ENCODE measurements at regions not wholly inside any gene's neighbourhood (a gene's known extent, or its start where the extent isn't known, plus 50 kb on each side); places are given as distances from the start of the nearest gene placed in this dataset.

DNA sequence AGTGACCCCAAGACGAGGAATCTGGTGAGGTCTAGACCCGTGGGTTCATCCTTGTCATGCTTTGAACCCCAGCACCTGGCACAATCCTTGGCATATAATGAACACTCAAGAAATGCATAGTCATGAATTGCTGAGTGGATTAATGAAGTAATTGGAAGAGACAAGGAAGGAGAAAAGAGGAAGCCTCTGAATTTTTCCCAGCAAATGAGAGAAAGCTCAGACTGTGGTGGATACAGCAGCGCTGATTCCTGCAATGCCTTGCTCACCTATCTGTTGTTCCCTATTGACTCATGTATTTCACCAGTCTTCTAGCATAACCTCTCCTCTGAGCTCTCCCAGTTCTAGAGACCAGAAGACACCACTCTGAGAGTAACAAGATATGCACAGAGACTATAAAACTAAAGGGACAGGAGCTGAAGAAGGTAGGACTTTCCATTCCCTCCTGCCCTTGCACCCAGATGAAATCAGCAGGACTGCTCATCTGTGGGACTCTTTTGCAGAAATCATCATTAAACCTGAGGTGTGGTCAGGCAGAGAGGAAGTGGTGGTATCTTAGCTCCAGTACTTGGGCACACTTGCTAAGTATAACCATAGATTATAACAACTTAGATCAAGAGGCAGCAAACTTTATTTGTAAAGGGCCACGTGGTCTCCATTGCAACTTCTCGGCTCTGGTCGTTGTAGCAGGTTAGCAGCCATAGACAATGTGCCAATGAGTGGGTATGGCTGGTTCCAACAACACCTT, 102.8 kb downstream of the MAF start:
- DNase-seq, result no peak

DNA sequence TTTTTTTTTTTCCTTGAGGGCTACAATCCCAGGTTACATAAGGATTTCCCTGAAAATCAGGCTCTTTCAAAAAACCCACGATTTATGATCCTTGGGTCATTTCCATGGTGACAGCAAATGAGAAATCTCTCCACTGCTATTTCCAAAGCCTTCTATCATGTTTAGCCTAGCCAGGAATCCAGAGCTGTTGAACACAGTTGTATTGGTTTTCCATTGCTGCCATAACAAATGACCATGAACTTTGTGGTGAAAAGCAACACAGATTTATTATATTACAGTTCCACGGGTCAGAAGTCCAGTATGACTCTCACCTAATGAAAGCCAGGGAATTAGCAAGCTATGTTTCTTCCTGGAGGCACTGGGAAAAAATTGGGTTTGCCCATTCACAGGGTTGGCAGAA, 106.6 kb downstream of the MAF start:
- no peak for DNase-seq

DNA sequence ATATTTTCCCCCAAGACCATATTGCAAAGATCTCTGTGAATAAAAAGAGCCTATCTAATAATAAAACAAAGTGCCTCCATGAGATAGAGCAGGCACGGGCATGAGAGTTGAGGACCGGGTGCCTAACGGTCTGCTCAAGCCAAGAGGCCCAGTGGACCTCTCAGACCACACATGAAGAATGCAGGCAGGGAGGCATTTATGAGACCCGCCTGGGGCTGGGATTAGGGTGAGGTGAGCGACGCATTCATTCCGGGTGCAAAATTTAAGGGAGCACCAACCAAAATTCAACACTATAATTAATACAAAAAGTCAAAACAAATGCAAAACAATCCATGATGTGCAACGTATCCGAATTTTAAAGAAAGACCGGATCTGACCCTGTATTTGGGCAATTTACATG, 108.5 kb downstream of the MAF start:
- DNase-seq, result no peak

DNA sequence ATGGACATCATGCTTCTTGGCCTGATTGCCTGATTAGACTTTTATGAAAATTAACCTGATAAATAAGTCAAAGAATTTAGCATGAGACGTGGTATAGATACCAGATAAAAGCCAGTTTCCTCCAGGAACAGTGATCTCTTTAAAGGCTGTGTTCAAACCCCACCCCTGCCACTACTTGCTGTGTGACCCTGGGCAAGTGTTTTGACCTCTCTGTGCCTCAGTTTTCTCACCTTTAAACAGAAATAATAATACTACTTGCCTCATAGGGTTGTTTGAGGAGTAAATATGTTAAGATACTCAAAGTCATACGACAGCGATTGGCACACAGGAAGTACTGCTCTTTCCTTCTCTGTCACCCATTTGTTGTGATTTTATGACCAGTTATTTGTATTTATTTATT, 115.5 kb downstream of the MAF start:
- DNase-seq, result no peak

DNA sequence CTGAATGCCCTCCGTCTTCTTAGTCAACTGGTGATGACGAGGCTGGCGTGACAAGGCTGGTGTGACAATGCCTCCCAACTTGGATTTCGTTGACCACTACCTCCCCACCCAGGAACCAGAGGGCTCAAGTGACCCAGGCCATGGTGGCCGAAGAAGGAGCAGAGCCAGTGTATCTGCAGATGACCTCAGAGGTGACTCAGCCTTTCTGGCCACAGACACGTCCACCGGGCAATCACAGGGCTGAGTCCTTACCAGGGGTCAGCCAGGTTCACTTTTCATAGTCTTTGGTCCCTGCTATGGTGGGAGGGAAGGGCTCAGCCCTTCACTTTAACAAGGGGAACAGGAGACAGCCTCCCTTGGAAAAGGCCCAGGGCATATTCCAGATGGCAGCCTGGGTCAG, 116.3 kb downstream of the MAF start:
- no peak for DNase-seq

DNA sequence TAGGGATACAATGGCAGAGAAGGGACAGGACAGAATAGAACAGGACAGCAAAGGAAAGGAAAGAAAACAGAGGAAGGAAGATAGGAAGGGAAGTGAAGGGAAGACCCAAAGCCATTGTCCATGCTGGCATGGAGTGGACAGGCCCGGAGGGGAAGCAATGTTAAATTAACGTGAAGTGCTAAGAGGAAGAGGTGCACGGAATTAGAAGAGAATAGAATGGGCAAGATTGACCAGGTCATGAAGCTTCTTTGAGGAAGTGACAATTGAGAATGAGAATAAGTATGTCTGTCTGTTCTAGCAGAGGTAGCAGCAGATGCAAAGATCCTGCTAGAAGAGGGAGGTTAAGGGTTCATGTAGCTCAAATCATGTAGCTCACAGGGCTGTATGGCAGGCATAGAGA, 117.2 kb downstream of the MAF start:
- no peak for DNase-seq

DNA sequence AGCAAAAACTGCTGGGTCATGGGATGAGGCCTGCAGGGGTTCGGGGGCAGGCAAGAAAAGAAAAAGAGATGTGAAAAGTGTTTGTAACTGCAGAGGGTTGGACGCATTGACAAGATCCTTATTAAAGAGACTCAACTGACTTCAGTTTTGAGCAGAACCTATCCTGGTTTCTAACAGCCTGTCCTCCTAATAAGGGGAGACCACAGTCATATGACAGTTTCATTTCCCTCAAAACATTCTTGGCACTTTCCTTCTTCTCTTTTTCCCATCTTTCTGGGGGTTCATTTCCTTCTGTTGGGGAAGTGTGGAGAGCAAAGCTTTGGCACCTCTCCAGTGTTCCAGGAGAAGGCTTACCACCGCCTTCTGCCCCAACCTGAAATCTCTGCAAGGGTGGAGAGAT, 118.5 kb downstream of the MAF start:
- DNase-seq, result peak; percentile 25

DNA sequence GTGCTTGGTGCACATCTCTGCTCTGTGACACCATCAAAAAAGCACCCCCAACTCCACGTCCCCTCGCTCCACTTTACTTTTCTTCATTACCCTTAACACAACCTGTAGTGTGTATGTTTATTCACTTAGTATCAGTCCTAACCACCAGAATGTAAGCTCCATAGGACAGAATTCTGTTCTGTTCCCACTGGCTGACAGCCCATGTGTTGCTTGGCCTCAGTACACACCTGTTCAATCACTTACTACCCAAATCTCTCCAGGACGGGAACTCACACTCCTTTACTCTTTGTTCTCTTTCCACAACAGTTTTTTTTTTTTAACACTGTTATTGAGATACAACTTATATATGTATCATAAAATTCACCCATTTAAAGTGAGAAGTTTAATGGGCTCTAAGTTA, 119.6 kb downstream of the MAF start:
- DNase-seq, result no peak

DNA sequence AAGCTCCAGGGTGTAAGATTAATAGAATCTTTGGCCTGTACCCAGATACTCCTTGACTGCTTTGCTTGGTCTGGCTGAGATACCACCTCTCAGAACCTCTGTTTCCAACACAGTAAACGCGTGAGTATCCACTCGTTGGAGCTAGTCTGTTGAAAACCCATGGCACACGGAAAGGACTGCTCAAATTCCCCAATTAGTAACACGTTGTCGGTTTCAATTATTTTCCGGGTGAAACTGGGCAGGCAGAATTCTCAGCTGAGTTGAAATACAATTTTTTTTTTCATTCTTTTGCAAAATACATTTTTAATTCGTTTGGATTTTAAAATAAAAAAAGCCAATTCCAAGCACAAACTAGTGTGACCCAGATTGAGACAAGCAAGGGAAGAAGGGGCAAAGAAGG, 120.5 kb downstream of the MAF start:
- DNase-seq, result no peak

DNA sequence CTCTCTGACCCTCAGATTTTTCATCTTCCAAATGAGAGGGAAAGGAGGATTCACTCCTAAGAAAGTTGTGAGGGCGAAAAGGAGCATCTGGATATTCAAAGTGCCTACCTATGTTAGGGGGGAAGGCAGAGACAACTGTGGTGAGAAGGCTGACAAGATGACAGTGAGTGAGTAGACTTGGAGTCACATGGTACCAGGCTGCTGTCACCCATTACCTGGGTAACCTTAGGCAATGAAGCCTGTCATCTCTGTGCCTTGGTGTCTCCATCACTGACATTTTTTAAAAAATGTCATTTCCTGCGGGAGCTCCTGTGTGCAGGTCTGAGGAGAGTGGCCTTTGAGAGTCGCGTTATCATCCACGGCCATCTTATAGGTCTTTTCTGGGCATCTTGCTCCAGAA, 124.0 kb downstream of the MAF start:
- no peak for DNase-seq

DNA sequence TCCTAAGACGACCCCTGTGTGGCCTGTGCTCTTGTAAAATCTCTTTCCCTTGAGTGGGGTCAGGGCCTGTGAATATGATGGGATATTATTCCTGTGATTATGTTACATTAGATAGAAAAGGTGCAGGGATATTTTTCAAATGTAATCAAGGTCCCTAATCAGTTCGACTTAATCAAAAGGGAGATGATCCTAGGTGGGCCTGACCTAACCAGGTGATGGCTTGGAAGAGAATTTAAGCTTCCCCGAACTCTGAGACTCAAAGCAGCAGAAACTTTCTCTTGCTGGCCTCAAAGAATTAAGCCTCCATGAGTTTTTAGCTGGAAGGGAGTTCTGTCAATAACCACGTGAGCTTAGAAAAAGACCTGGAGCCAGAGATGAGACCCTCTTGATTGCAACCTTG, 124.7 kb downstream of the MAF start:
- no peak for DNase-seq

DNA sequence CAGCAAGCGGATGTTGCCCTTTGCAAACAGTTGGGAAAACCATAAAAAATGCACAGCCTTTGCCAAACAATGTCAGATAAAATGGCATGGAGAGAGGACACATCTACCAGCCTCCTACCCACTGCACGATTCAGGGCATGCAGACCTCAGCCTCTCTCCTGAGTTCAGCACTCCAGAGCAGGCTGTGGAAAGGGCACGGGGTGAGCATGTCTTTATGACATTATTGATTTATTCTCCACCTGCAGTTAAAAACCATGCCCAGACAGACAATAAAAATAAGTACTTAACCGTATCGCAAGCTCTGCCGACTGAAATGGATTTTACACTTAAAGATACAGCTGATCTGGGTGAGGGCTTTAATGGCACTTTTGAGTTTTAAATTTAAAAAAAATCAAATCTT, 127.1 kb downstream of the MAF start:
- DNase-seq, result no peak

DNA sequence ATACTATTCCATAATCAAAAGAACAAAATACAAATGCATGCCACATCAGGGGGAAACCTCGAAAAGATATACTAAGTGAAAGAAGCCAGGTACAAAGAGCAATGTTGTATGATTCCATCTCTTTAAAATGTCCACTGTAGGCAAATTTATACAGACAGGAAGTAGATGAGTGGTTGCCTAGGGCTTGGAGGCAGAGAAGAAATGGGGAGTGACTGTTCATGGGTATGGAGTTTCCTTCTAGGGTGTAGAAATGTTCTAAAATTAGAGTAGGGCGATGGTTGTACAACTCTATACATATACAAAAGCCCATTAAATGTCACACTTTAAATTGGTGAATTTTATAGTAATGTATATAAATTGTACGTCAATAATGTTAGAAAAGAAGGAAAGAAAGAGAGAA, 128.1 kb downstream of the MAF start:
- no peak for DNase-seq

DNA sequence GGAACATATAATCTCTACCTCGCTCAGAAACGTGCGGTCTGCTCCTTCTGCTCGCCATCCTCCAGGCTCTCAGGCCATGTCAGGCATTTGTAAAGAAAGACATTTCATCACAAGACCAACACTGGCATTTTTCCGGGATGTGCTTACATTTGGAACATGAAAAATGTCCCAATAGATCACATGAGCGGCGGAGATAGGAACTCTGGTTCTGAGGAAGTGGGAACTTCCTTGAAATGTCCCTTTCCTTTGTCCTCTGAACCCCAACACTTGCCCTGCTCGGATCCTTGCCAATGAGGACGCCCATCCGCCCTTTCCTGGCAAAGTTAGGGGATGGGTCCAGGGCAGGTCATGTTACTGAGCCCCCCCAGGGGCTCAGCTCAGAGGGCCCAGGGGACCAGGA, 130.5 kb downstream of the MAF start:
- DNase-seq, result no peak

DNA sequence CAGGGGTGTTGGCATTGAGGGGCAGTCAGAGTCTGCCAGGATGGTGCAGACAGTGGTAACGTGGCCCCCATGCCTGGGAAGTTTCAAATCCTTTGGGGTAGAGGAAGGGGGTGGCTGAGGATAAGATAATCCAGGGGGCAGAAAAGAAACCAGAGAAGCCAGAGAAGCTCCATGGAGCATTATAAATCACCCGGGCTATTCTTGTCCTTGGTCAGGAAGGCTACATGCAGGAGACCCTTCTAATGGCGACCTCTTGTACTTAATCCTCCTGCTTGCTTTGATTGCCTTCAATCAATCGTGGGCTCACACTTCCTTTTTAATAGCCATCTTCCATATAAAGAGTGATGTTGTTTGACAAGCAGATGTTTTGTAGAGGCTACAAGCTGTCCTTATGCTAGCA, 131.9 kb downstream of the MAF start:
- no peak for DNase-seq

DNA sequence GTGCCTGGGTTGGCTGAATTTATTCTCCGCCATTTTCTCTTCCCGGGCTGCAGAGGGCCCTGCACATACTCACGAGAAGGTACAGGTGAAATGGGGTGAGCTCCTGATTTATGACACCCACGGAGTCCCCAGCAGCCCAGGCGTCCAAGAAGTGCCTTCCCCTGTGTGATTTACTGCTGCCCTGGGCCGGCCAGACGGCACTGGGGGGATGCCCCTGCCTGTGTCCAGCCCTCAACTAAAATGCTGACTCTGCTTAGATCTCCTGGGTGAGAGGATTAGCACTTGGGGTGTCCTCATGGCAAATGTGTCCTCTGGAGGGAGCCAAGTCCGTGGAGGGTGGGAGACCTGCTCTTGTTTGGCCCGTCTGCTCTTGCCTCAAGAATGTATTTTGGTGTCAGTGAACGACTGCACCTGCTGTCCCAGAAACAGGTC, 132.4 kb downstream of the MAF start:
- no peak for DNase-seq

DNA sequence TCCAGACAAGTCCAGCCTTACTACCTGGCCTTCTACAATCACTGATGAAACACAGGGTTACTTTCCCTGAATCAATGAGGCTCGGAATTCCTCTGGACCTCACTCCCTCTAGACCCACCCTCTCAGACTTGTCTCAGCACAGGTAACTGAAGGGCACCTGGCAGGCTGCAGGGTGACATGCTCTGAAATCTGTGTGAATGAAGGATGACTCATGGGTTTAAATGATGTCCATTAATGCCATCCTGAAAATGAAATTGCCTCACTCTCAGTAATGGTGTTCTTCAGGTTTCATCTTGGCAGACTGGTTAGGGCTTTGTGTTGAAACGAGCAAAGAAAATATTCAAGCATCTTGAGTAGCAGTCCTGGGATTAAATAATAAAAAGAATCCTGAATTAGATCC, 134.4 kb downstream of the MAF start:
- no peak for DNase-seq

DNA sequence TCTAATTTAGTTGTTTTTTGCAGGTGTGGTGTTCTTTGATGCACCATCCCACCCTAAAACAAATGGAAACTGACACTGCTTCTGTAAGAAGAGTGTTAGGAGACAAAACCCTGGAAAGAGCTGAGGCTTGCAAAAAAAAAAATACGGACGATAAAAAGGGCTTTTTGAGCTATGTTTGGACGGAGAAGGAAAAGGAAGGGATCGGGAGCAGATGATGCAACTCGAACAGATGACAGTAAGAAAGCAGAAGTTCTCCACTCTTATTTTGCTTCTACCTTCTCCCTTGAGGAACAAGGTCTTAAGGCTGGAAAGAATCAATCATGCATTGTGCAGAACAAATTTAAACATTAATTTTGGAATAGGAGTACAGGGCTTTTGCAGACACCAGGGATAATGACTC, 136.7 kb downstream of the MAF start:
- no peak for DNase-seq

DNA sequence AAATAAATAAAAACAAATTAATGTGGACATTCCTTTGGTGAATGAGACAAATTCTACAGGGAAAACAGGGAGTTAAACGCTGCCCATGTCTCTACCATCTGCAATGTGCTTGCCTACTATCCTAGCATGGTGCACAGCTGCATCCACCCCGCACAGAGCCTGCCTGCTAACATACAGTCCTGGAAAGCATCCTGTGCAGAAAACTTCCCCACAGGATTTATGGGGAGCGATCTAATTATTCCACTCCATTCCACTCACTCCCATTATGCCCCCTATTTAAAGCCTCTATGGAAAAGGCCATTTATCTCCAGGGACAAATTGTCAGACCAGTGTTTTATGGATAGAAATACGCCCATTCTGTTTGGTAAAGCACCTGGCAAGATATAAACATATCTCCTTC, 144.5 kb downstream of the MAF start:
- no peak for DNase-seq

DNA sequence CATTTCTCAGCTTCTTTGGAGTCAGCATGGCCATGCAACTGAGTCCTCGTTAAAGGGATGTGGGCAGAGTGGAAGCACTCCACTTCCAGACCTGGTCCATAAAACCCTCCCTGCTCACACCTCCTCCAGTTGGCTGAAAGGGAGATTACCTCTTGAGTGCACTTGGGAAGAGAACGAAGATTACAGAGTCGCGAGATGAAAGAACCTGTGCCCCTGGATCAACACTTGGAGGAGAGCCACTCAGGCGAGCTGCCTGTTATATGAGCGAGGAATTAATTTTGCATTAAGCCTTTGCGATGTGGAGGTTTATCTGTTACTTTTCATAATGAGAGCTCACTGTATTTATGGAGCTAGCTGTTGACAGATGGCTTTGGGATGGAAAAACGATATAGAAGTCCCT, 147.9 kb downstream of the MAF start:
- DNase-seq, result no peak

DNA sequence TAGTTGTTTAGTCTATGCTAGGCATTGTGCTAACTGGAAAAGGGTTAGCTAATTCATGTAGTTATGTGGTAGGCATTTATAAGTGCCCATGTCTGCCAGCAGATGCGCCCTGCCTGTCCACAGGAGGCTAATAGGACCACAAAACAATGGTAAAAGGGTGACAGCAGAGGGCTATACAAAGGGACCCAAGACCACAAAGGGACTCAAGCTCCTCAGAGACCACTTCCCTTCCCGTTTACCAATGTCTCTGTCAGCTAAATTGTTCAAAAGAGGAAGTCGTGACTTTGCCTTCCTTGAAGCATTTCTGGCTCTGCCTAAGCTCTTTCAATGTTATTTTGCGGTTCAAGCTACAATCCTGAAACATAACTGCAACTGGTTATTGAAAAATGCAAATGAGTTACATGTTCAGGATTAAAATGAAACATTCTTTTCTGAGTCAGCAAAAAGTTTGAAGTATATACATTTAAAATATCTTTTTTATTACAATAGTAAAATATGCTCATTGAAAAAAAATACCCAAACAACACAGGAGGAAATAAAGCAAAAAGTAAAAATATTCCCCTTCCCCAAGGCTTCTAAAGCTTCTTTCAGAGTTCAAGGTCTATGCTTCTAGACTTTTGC, 149.2 kb downstream of the MAF start:
- DNase-seq, result no peak

DNA sequence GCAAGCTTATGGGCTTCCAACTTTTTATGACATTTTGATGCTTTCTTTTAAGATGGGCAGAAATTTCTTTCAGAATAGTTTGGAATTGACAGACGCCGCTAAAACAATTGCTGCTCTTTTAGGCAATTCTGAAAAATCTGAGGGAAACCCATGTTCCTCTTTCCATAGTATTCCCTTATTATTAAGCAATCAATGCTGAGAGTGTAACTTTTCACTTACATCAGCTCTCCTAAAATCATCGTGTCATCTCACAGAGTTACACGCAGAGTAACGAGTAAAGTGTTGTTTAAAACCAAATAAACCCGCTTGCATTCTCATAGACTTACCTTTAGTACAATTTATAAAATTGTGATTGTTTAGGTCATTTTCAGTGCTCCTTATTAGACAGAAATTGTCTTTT, 150.6 kb downstream of the MAF start:
- DNase-seq, result no peak

DNA sequence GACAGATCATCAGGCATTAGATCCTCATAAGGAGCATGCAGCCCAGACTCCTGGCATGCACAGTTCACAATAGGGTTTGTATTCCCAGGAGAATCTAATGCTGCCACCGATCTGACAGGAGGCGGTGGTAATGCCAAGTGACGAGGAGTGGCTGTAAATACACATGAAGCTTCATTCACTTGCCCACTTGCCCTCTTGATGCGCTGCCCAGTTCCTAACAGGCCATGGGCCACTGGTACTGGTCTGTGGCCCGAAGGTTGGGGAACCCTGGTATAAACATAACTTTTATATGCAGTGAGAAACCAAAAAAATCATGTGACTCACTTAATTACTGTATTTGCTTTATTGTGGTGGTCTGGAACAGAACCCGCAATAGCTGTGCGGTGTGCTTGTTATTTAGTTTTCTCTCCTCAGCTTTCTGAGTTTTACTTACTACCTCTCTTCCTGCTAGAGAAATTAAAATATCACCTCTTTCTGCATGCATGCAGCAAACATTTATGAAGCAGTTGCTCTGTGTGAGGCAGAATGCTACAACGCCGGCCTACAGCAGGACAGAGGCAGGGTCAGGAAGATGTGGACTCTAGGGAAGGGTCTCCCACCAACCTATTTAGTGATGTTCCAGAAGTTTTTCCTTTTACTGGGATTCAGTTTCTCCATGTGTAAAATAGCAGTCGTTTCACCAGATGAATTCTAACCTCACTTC, 151.3 kb downstream of the MAF start:
- no peak for DNase-seq

DNA sequence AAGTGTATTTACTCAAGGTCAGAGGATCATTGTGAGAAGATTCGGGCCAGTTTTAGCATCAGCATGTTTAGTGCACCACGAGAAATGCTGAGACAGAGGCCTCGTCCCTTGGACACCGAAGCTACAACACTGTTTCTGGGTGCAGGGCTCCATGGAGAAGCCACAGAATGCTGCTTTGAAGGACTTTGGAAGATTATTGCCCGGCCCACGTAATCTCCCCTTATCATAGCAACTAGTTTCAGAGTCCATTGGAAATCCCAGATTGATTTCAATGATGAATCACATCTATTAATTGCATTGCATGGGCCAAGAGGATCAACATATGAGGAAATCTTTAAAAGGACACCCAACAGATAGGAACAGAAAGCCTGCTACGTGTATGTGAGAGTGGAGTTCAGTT, 156.0 kb downstream of the MAF start:
- DNase-seq, result no peak
